GM20431 (cell line): ENCODE measurements at regions not wholly inside any gene's neighbourhood (a gene's known extent, or its start where the extent isn't known, plus 50 kb on each side); places are given as distances from the start of the nearest gene placed in this dataset.

Experiments used
- in situ Hi-C: fragments of 300-500 bp; cut with MseI, MboI; formaldehyde crosslinking; loops from one replicate; pipeline ENCODE4 v1.15.0; 2020; ENCODE audit warnings: low sequenced_read_pairs; ENCODE audit not compliant: unreplicated experiment

DNA sequence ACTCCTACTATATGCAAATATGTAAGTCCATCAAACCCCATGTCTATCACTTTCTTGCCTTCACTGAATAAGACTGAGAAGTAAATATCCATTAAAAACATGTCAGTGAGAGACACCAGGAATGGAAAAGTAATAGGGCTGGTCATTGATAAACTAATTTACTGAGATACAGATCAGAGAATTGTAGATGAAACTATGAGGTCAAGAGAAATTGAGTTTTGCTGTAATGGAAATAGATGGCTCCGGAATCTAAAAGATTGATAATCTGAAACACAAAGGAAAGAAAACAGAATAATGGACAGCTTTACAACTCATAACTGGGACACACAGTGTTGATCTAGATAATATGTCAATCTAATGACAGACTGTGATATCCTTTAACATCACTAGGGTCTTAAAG lies 1018.3 kb upstream of the RAG2 start:
- in situ Hi-C loops, result no loop called here

DNA sequence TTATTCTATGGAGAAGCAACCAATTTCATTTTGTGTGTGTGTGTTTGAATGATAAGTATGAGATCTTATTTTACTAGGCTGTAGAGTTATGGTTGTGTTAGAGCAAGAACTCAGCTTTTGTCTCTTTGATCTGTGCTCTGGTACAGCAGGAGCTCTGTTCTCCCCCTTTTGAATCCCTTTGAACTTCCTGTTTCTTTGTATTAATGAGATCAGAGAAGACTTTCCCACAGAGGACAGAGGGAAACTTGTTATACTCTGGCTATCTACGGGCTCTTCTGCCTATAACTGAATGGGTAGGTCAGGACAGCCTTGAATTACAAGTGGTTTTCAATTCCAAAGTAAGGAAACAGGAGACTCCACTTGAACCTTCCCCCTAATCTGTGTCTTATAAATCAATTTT lies 1015.0 kb upstream of the RAG2 start:
- in situ Hi-C loops, result no loop called here

DNA sequence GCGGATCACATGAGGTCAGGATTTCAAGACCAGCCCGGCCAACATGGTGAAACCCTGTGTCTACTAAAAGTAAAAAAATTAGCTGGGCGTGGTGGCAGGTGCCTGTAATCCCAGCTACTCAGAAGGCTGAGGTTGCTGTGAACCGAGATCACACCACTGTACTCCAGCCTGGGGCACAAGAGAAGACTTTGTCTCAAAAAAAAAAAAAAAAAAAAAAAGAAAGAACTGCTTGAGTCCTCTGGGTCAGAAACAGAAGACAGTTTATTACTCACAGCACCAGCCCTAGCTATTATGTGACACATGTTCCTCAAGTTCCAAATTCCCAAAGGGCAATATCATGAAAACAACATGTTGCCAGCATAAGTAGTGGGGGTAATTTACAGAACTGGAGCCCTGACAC lies 1014.1 kb upstream of the RAG2 start:
- in situ Hi-C loops, result no loop called here

DNA sequence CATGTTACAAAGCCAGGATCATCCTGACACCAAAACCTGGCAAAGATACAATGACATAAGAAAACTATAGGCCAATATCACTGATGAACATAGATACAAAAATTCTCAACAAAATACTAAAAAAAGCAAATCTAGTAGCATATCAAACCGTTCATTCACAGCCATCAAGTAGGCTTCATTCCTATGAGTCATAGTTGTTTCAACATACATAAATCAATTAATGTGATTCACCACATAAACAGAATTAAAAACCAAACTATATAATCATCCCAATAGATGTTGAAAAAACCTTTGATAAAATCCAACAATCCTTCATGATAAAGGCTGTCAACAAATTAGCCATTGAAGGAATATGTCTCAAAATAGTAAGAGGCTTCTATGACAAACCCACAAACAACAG lies 1007.2 kb upstream of the RAG2 start:
- in situ Hi-C loops, result no loop called here

DNA sequence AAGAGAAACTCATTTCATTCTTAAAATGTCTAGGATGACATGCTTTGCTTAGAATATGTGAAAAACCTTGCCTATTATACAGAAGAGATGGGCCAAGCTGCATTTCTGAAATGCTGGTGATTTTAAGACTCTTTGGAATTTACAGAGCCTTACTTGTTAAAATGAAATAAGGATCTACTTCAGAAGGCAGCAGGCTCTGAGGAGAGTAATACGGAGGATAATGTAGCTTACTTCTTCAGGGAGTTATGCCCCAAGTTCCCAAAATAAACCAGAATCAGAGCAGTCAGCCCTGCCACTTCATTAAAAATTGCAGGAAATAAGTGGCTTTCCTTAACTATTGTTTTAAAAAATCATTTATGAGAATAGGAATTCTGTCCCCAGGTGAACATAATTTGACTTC lies 1000.3 kb upstream of the RAG2 start:
- in situ Hi-C loops, result no loop called here

DNA sequence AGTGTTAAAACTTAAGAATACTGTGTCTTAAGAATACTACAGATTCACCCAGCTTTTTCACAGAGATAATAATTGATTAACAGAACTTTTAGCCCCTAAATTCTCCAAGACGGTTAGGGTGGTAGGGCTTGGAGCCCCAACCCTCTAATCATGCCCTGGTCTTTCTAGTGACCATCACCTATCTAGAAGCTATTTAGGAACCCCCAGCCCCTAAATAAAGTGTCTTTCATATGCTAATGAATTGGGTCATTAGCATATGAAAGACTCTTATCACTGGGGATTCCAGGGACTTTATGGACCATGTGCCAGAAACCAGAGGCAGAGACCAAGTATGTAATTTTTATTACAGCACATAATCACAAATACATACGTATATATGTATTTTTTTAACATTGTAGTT lies 999.7 kb upstream of the RAG2 start:
- in situ Hi-C loops, result no loop called here

DNA sequence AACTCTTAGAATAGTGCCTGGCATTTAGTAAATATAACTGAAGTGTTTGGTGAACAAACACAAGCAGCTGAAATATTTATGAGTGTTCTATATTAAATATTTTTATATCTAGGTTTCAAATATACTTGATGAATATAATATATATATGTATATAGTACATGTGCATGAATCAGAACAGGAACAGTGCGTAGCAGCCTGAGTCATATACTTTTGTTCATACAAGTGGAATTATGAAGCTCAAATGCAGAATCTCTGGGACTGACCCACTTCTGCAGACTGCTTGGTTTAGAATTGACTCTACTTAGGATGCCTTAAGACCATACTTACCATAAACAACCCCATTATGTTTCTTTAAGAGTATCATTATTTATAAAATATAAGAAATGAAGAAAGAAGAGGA lies 997.8 kb upstream of the RAG2 start:
- in situ Hi-C loops, result no loop called here

DNA sequence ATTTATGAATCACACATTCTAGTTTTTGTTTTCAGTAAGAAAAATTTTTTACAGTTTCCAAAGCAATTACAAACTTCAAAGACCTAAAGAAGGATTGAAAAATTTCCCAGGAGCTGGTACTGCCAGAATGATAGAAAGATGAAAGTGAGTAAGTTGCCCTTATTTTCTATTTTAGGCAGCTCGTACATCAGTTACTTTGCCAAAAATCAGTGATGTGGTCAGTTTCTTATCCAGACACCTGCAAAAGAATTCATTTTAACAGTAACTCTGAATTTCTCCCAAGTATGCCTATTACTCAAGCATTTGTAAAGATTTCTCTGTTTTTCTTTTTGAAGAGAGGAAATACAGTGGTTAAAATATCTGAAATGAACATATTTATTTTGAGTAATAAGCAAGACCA lies 976.3 kb upstream of the RAG2 start:
- in situ Hi-C loops, result no loop called here

DNA sequence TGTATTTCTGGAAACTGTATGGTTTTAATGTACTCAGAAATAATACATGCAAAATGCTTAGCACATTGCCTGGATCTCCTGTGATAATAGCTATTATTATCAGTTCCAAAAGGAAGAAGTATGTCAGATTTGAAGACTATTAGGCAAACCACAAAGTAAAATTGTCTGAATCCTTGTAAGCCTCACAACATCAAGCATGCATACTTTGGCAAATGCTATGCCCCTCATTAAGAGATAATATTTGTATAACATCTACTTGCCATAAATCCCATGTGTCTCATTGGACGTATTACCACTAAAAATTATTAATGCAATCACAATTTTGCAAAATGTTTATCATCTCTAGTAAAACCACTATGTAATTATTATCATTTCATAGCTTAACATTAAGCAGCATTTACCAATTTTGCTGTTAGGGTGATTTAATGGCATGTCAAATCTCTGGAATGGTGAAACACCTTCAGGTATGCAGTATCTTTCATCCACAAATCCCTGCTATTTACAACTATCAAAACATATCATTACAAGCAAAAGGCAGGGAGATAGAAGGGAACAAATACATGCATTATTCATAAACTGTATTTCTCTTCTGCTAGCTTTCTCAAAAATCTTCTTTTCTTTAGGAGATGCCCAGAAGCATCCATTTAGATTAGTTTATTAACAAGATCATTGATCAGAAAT lies 974.6 kb upstream of the RAG2 start:
- in situ Hi-C loops, result no loop called here

DNA sequence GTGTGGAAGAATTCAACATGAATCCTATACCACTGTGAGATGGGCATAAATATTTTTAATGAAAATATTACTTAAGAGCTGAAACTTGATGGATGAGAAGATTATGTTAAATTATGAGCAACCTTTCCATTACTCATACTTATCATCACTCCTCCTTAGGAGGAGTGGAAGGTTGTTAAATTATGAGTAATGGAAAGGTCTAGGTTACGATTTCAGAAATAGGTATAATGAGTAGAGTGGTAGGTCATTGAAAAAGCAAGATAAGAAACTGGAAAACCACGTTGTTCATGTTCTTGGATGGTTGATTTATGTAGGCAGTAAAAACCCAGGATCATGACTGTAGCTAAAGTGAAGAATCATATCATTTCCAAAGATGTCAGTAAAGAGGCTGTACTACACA lies 973.2 kb upstream of the RAG2 start:
- in situ Hi-C loops, result no loop called here

DNA sequence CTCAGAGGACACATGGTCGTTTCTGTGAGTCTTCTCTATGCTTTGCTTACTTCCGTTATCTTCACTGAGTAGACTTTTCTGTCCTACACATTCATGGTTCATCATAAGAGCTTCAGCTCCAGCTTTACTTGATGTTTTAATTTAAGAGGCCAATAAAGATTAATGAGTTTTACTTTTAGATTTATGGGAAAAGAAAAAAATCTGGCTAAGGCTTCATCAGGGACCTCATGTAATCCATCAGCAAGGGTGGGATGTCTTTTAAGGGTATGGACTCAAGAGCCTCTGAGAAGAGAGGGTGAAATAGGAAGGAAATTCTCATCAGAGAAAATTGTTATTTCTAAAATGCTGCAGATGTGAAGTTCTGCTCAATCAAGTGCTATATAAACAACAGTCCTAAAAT lies 963.0 kb upstream of the RAG2 start:
- in situ Hi-C loops, result no loop called here

DNA sequence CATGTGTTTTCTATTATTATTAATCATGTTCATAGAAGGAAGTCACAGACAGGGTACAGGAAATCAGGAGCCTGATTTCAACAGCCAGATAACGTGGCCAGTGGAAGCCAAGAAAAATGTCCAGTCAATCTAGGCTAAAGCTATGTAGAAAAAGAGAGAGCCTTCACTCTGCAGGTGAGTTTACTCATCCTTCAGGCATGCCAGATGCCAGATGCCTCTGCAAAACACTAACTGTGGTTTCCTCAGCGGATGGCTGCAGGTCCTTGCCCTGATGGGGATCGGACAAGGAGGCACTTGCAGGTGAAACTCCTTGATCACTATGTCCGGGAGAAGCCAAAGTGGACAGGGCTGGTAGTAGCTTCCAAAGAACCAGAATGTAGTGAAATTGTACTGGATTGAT lies 962.3 kb upstream of the RAG2 start:
- in situ Hi-C loops, result no loop called here

DNA sequence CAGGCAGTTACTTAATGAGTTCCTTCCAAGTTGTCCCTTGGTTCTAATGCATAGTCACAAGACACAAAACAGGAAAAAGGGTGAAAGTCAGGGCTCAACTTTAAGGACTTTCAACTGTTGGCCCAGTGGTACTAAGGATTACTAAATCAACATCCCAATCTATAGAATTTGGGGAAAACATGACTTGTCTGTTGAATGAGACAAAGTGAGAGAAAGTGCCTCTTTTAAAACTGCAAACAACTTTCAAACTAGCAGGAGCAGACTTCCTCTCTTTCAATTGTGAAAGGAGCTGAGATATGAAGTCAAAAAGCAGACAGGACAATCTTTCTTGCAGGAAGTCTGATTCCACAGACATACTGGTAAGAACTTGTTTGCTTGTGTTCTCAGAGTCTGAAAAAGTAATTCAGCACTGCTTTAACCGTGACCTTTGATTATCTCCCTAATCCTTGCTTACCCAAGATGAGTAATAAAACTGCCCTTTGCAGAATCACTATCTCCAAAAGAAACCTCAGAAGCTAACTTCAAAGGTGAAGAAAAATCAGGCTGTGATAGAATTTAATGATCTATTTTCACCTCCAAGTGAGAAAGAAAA lies 960.7 kb upstream of the RAG2 start:
- in situ Hi-C loops, result no loop called here

DNA sequence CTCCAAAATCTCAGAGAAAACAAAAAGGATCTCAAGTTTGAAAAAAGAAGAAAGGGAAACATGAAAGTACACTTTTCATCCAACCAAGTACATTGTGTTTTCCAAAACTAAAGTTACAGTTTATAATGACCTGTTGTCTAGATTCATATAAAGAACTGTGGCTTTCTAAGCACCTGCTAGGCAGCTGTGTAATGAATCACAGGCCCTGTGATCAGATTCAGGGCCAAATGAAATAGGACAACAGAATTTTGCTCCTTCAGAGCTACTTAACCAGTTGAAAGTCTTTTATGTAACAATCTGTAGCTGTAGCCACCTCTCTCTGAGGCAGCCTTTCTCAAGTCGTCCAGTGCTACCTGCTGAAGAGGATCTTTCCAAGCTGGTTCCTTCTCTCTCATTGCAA lies 960.0 kb upstream of the RAG2 start:
- in situ Hi-C loops, result no loop called here

DNA sequence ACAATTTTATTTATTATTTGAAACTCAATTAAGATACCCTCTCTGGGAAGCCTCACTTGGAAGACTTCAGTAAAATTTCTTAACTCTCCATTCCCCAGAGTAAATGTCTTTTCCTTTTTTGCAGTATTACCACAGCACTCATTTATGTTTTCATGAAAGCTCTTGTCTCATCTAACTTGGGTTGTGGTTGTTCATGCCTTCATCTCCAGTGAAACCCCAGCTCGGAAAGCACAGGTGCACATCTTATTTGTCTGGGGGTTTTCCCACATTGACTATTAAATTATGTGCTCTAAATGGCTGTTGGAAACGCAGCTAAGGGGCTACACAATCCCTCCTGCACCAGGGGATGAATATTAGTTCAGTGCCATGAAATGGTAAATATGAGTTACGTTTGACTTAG lies 954.2 kb upstream of the RAG2 start:
- in situ Hi-C loops, result no loop called here

DNA sequence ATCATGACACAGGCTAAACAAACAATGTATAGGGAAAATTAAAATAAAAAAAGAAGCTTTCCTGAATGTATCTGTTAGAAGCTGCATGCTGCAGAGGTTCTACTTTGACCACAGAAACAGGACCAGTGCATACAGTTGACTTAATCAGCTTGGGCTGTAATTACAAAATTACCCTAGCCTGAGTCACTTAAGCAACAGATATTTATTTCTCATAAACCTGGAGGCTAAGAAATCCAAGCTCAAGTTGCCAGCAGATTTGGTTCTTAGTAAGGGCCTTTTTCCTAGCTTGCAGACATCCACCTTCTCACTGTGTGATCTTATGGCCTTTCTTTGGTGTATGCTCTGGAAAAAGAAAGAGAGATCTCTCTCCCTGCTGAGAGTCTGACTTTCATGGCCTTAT lies 946.5 kb upstream of the RAG2 start:
- in situ Hi-C loops, result no loop called here

DNA sequence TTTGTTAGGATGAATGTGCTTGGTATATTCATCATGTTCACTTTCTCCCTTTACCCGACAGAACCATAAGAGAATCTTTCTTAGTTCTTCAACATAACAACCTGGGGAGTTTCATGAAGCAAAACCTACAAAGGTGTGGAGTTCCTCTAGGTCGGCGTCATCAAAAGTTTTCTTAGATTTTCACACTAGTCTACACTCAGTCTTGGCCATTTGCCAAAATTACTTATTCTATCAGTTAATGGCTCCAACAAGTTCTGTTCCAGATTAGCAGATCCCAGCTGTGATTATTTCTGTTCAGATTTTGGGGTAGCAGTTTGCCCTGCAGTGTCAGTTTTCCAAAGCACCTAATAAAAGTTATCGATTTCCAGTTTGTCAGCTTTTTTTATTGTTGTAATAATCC lies 935.8 kb upstream of the RAG2 start:
- in situ Hi-C loops, result no loop called here

DNA sequence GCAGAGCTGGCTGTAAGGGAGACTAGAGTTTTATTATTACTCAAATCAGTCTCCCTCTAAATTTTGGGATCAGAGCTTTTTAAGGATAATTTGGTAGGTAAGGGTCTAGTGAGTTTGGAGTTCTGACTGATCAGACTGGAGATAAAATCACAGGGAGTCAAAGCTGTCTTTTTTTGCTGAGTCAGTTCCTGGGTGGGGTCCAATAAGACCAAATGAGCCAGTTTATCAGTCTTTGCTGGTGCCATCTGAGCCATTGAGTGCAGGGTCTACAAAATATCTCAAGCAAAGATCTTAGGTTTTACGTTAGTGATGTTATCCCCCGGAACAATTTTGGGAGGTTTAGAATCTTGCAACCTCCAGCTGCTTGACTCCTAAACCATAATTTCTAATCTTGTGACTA lies 935.1 kb upstream of the RAG2 start:
- in situ Hi-C loops, result no loop called here

DNA sequence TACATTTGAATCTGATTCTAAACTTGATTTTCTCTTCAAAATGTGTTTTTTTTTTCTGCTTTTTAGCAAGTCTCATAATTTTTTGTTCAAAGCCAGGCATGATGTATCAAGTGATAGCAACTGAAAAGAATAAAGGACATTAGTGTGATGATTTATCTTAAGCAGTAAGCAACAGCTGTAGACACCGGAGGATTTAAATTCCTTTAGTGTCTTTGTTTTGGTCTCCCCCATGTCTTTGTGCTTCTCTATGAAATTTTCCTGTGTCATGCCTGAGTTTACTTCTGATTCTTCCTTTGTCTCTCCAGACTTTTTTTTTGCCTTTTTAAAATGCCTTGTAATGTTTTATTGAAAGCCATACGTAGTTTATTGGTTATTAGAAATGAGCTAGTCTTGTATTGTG lies 934.2 kb upstream of the RAG2 start:
- in situ Hi-C loops, result no loop called here

DNA sequence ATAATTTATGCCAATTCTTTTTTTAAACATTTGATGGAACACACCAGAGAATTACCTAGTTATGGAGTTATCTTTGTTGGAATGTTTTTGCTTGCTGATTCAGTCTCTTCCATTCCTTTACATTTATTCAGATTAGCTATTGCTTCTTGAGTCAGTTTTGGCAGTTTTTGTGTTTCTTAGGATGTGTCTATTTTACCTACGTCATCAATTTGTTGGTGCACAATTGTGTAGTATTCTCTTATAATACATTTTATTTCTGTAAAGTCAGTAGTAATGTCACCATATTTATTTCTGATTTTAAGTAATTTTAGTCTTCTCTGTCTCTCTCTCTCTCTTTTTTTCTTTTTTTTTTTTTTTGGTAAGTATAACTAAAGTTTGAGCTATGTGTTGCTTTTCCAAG lies 929.5 kb upstream of the RAG2 start:
- in situ Hi-C loops, result no loop called here

DNA sequence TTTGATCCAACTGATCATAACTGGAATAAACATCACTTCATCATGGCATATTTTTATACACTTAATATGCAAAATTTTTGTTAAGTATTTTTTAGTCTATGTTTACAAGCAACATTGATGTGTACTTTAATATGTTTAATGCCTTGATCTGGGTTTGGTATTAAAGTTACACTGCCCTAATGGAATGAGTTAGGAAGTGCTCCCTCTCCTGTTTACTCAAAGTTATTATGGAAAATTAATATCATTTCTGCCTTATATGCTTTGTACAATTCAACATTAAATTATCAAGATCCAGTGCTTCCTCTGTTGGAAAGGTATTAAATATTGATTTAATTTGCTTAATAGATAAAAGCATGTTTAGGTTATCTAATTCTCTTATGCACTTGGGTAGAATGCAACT lies 927.3 kb upstream of the RAG2 start:
- in situ Hi-C loops, result no loop called here

DNA sequence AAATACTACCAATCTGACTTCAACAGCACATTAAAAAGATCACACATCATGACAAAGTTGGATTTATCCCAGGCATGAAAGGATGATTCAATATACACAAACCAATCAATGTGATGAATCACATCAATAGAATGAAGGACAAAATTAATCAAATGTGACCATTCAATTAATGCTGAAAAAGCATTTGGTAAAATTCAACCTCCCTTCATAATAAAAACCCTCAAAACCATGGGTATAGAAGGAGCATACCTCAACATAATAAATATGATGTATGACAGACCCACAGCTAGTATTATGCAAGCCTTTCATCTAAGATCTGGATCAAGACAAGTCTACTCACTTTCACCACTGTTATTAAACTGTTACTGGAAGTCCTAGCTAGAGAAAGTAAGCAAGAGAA lies 921.7 kb upstream of the RAG2 start:
- in situ Hi-C loops, result no loop called here
